ENCODE measurements at regions not wholly inside any gene's neighbourhood (a gene's known extent, or its start where the extent isn't known, plus 50 kb on each side); places are given as distances from the start of the nearest gene placed in this dataset.

DNA sequence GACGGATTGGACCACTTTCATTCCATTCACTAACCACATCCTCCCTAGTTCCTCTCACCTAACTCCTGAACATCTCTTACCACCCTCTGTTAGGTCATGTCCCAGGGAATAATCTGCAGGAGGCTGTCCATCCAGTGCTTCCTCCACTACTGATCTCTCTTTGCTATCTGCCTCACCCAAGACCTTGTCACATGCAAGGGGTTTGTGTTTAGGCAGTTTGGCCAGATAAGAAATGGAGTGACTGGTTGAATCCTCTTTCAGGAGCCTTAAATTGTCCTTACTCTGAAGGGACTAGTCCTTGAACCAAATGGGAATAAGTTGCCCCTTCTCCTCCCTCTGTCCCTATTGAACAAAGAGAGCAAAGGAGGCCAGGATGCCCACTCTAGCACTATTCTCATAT is 249.2 kb upstream of the BTG1 start:
- H3K27ac ChIP-seq (ENCODE audit: low read depth): no peak overlapping the region
- no peaks in the 10 kb centered on the region for H3K4me1 ChIP-seq (ENCODE audit: insufficient read depth)
- no peak for TF ChIP-seq NANOG (IDR thresholded peaks at IDR 0.05; ENCODE audit: borderline replicate concordance)
- no peak for TF ChIP-seq POLR2AphosphoS5 (IDR thresholded peaks at IDR 0.05; ENCODE audit: low read depth)
- TF ChIP-seq ZNF114 (CRISPR knock-in tag; IDR thresholded peaks at IDR 0.05): no peak
- no peak for TF ChIP-seq EZH2phosphoT487 (IDR thresholded peaks at IDR 0.05; ENCODE audit: unreplicated experiment)
- no peak for TF ChIP-seq JUNB (IDR thresholded peaks at IDR 0.05; ENCODE audit: unreplicated experiment)
- TF ChIP-seq, protein P1, sequence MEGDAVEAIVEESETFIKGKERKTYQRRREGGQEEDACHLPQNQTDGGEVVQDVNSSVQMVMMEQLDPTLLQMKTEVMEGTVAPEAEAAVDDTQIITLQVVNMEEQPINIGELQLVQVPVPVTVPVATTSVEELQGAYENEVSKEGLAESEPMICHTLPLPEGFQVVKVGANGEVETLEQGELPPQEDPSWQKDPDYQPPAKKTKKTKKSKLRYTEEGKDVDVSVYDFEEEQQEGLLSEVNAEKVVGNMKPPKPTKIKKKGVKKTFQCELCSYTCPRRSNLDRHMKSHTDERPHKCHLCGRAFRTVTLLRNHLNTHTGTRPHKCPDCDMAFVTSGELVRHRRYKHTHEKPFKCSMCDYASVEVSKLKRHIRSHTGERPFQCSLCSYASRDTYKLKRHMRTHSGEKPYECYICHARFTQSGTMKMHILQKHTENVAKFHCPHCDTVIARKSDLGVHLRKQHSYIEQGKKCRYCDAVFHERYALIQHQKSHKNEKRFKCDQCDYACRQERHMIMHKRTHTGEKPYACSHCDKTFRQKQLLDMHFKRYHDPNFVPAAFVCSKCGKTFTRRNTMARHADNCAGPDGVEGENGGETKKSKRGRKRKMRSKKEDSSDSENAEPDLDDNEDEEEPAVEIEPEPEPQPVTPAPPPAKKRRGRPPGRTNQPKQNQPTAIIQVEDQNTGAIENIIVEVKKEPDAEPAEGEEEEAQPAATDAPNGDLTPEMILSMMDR (conservative IDR thresholded peaks at IDR 0.05; ENCODE audit: low read depth in 2 of 2): no peak
- TF ChIP-seq CREB1 (CRISPR knock-in tag; IDR thresholded peaks at IDR 0.05; ENCODE audit: low read depth): no peak
- TF ChIP-seq, protein P2, sequence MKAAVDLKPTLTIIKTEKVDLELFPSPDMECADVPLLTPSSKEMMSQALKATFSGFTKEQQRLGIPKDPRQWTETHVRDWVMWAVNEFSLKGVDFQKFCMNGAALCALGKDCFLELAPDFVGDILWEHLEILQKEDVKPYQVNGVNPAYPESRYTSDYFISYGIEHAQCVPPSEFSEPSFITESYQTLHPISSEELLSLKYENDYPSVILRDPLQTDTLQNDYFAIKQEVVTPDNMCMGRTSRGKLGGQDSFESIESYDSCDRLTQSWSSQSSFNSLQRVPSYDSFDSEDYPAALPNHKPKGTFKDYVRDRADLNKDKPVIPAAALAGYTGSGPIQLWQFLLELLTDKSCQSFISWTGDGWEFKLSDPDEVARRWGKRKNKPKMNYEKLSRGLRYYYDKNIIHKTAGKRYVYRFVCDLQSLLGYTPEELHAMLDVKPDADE (IDR thresholded peaks at IDR 0.05): no peak
- TF ChIP-seq STAT1 (IDR thresholded peaks at IDR 0.05; ENCODE audit: unreplicated experiment): no peak
- no peak for TF ChIP-seq ZNF331 (CRISPR knock-in tag; IDR thresholded peaks at IDR 0.05; ENCODE audit: low read depth)
- TF ChIP-seq, protein P3, sequence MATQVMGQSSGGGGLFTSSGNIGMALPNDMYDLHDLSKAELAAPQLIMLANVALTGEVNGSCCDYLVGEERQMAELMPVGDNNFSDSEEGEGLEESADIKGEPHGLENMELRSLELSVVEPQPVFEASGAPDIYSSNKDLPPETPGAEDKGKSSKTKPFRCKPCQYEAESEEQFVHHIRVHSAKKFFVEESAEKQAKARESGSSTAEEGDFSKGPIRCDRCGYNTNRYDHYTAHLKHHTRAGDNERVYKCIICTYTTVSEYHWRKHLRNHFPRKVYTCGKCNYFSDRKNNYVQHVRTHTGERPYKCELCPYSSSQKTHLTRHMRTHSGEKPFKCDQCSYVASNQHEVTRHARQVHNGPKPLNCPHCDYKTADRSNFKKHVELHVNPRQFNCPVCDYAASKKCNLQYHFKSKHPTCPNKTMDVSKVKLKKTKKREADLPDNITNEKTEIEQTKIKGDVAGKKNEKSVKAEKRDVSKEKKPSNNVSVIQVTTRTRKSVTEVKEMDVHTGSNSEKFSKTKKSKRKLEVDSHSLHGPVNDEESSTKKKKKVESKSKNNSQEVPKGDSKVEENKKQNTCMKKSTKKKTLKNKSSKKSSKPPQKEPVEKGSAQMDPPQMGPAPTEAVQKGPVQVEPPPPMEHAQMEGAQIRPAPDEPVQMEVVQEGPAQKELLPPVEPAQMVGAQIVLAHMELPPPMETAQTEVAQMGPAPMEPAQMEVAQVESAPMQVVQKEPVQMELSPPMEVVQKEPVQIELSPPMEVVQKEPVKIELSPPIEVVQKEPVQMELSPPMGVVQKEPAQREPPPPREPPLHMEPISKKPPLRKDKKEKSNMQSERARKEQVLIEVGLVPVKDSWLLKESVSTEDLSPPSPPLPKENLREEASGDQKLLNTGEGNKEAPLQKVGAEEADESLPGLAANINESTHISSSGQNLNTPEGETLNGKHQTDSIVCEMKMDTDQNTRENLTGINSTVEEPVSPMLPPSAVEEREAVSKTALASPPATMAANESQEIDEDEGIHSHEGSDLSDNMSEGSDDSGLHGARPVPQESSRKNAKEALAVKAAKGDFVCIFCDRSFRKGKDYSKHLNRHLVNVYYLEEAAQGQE (IDR thresholded peaks at IDR 0.05; ENCODE audit: unreplicated experiment): no peak
- H3K27me3 ChIP-seq (ENCODE audit: insufficient read depth): no peaks in the 10 kb centered on the region
- H3F3A ChIP-seq (replicated peaks; ENCODE audit: low read depth): no peaks in the 10 kb centered on the region
- no peak overlapping the region for H3K4me2 ChIP-seq
- H3K36me3 ChIP-seq (ENCODE audit: insufficient read depth): no peaks in the 10 kb centered on the region; the same call in 1 of the 2 replicates
- no peak overlapping the region for H3K4me3 ChIP-seq
- peaks cover 4% of the 10 kb centered on the region; the same call in 1 of the 3 replicates for H3K4me1 Mint-ChIP-seq
- H3K9me3 Mint-ChIP-seq: peaks cover 41% of the 10 kb centered on the region
- H3K36me3 Mint-ChIP-seq (ENCODE audit: low read depth): peaks cover 30% of the 10 kb centered on the region
- no peaks in the 10 kb centered on the region for H3K79me2 ChIP-seq (replicated peaks; ENCODE audit: insufficient read depth)
- ATAC-seq: no peak
- no peak overlapping the region for H2AFZ ChIP-seq
- H3K9me2 ChIP-seq (ENCODE audit: insufficient read depth): no peaks in the 10 kb centered on the region
- no peak overlapping the region for H3K27ac Mint-ChIP-seq
- no peak for DNase-seq (ENCODE audit: low spot score)
- H3K4me3 Mint-ChIP-seq: no peak overlapping the region
- peaks cover 2% of the 10 kb centered on the region for H3K27me3 Mint-ChIP-seq (ENCODE audit: insufficient read depth, low read depth, poor library complexity)
- no peaks in the 10 kb centered on the region for H4K20me1 ChIP-seq (replicated peaks; ENCODE audit: insufficient read depth)

Measured in GM23338 (cell line).